HCT116 (cell line): ENCODE measurements at regions not wholly inside any gene's neighbourhood (a gene's known extent, or its start where the extent isn't known, plus 50 kb on each side); places are given as distances from the start of the nearest gene placed in this dataset.

Source experiments
- ATAC-seq: fragments of 200-7000 bp; cut with Tn5 transposase; 2 replicates; pipeline ENCODE4 v1.9.1; 2020; ENCODE audit warnings: mild to moderate bottlenecking, moderate library complexity
- BruUV-seq: library from RNA; stranded (reverse); fragments of 400-500 nt; replicated peaks from 2 replicates; lab custom pipeline; 2021; lab: Mats Ljungman, UMichigan
- CTCF ChIA-PET: fragments of 300-600 bp; sonication (Branson Sonifier 250); formaldehyde crosslinking; loops from one replicate; lab custom pipeline; 2021; ENCODE audit warnings: antibody characterized with exemption; lab: Charles Lee
- POLR2A ChIA-PET: fragments of 300-600, 350-600 bp; sonication (Branson Sonifier 250); formaldehyde crosslinking; loops from one replicate; lab custom pipeline; 2021; ENCODE audit warnings: antibody characterized with exemption; lab: Charles Lee
- RAD21 ChIA-PET, 2 experiments: fragments of 300-600 bp; sonication (Branson Sonifier 250); formaldehyde crosslinking; loops; one replicate each; lab custom pipeline; 2023; ENCODE audit warnings: low total read pairs in 2 of 2; ENCODE audit not compliant: uncharacterized antibody in 2 of 2, unreplicated experiment in 2 of 2, low non-redundant PET in 1 of 2; lab: Charles Lee
- DNase-seq: peaks from one replicate; pipeline ENCODE4 v3.0.0-alpha.2; 2010; ENCODE audit warnings: low read depth, low spot score
- H2AFZ ChIP-seq: fragments of 200-600 bp; shearing (Covaris generic), sonication (generic); 2 replicates; pipeline ENCODE4 v1.6.1; 2017; ENCODE audit warnings: low read depth, mixed run types, mixed read lengths, antibody characterized with exemption, low read length; ENCODE audit not compliant: poor library complexity, severe bottlenecking
- H3K27ac ChIP-seq: 2 replicates; pipeline ENCODE4 v1.5.1; 2012; ENCODE audit warnings: low read depth, low read length
- H3K27me3 ChIP-seq: fragments of 200-600 bp; sonication (generic); 2 replicates; pipeline ENCODE4 v1.6.1; 2016; ENCODE audit warnings: mixed run types, low read length, mixed read lengths; ENCODE audit not compliant: insufficient read depth
- H3K36me3 ChIP-seq, 2 experiments: fragments of 200-500 bp in 1 of 2; fragments of 200-600 bp in 1 of 2; sonication (Bioruptor generic) in 1 of 2; sonication (generic) in 1 of 2; 2 replicates each; pipeline versions ENCODE4 v1.5.1 to v1.6.1; 2014 to 2016; ENCODE audit warnings: low read length in 2 of 2, inconsistent platforms in 1 of 2, mixed read lengths in 1 of 2, mixed run types in 1 of 2; ENCODE audit not compliant: insufficient read depth in 2 of 2, control insufficient read depth in 1 of 2
- H3K4me1 ChIP-seq, 2 experiments: fragments of 200-600 bp in 1 of 2; sonication (generic) in 1 of 2; 2 replicates each; pipeline versions ENCODE4 v1.5.1 to v1.6.1; 2012 to 2017; ENCODE audit warnings: low read length in 2 of 2, inconsistent platforms in 1 of 2, mild to moderate bottlenecking in 1 of 2, mixed read lengths in 1 of 2, mixed run types in 1 of 2, moderate library complexity in 1 of 2; ENCODE audit not compliant: insufficient read depth in 2 of 2, control insufficient read depth in 1 of 2
- H3K4me2 ChIP-seq: fragments of 200-600 bp; sonication (generic); 2 replicates; pipeline ENCODE4 v1.6.1; 2017; ENCODE audit warnings: mixed run types, low read length, mixed read lengths
- H3K4me3 ChIP-seq, 2 experiments: fragments of 200-600 bp in 1 of 2; sonication (generic) in 1 of 2; replicated peaks in 1 of 2; 2 replicates each; pipeline ENCODE4 v1.5.1; 2011 to 2016; ENCODE audit warnings: low read length in 2 of 2, control low read depth in 1 of 2, low read depth in 1 of 2, mild to moderate bottlenecking in 1 of 2, mixed read lengths in 1 of 2, mixed run types in 1 of 2
- H3K79me2 ChIP-seq: fragments of 200-600 bp; sonication (generic); 2 replicates; pipeline ENCODE4 v1.6.1; 2017; ENCODE audit warnings: mild to moderate bottlenecking, mixed run types, low read length, moderate library complexity, mixed read lengths; ENCODE audit not compliant: insufficient read depth
- H3K9ac ChIP-seq: fragments of 200-600 bp; sonication (generic); 2 replicates; pipeline ENCODE4 v1.6.1; 2016; ENCODE audit warnings: low read length, mixed read lengths
- H3K9me2 ChIP-seq: fragments of 200-600 bp; sonication (generic), shearing (Covaris generic); 2 replicates; pipeline ENCODE4 v1.6.1; 2017; ENCODE audit warnings: mixed run types, mild to moderate bottlenecking, moderate library complexity; ENCODE audit not compliant: insufficient read depth
- H3K9me3 ChIP-seq, 2 experiments: fragments of 200-500 bp in 1 of 2; fragments of 200-600 bp in 1 of 2; sonication (Bioruptor generic) in 1 of 2; sonication (generic) in 1 of 2; 2 replicates each; pipeline ENCODE4 v1.6.1; 2014 to 2017; ENCODE audit warnings: low read length in 2 of 2, mixed read lengths in 2 of 2, inconsistent platforms in 1 of 2, low read depth in 1 of 2, mild to moderate bottlenecking in 1 of 2, mixed run types in 1 of 2, moderate library complexity in 1 of 2; ENCODE audit not compliant: control insufficient read depth in 1 of 2, insufficient read depth in 1 of 2
- H4K20me1 ChIP-seq: fragments of 200-600 bp; sonication (generic), shearing (Covaris generic); 2 replicates; pipeline ENCODE4 v1.6.1; 2017; ENCODE audit warnings: mixed run types, mild to moderate bottlenecking, moderate library complexity; ENCODE audit not compliant: insufficient read depth
- ATF3 ChIP-seq: IDR thresholded peaks from 2 replicates; pipeline ENCODE4 v1.6.1; 2012
- CBX3 ChIP-seq: IDR thresholded peaks from 2 replicates; pipeline ENCODE4 v1.6.1; 2012; ENCODE audit warnings: low read depth
- CEBPB ChIP-seq: IDR thresholded peaks from 2 replicates; pipeline ENCODE4 v1.6.1; 2012; ENCODE audit warnings: low read depth
- EGR1 ChIP-seq: IDR thresholded peaks from 2 replicates; pipeline ENCODE4 v1.6.1; 2012; ENCODE audit warnings: low read depth
- MAX ChIP-seq: IDR thresholded peaks from 2 replicates; pipeline ENCODE4 v1.6.1; 2012
- POLR2A ChIP-seq: IDR thresholded peaks from 2 replicates; pipeline ENCODE4 v1.7.0; 2011; ENCODE audit warnings: borderline replicate concordance; ENCODE audit not compliant: insufficient read depth, insufficient read length; ENCODE audit errors: extremely low read depth
- POLR2AphosphoS5 ChIP-seq: IDR thresholded peaks from 2 replicates; pipeline ENCODE4 v1.6.1; 2011; ENCODE audit warnings: mild to moderate bottlenecking, low read depth, low read length, moderate library complexity
- REST ChIP-seq: IDR thresholded peaks from 2 replicates; pipeline ENCODE4 v1.6.1; 2012; ENCODE audit warnings: low read depth
- SP1 ChIP-seq: IDR thresholded peaks from 2 replicates; pipeline ENCODE4 v1.6.1; 2012; ENCODE audit warnings: low read depth
- SRF ChIP-seq: IDR thresholded peaks from 2 replicates; pipeline ENCODE4 v1.6.1; 2012; ENCODE audit warnings: low read depth
- TCF7L2 ChIP-seq: IDR thresholded peaks from 2 replicates; pipeline ENCODE4 v1.7.0; 2011; ENCODE audit warnings: borderline replicate concordance, inconsistent platforms; ENCODE audit not compliant: insufficient read depth, insufficient read length; ENCODE audit errors: extremely low read depth
- ZBTB33 ChIP-seq: IDR thresholded peaks from 2 replicates; pipeline ENCODE4 v1.6.1; 2011; ENCODE audit warnings: mild to moderate bottlenecking, low read length, moderate library complexity; ENCODE audit not compliant: insufficient replicate concordance; ENCODE audit errors: extremely low read depth
- ZFX ChIP-seq: fragments of 450-650 bp; IDR thresholded peaks from 2 replicates; pipeline ENCODE4 v1.6.1; 2017
- intact Hi-C: fragments of 100-400 bp; cut with micrococcal nuclease; formaldehyde crosslinking; loops from 2 replicates; pipeline ENCODE4 v1.10.0; 2022

- ChIA-PET POLR2A (no interaction called here), RAD21 (no interaction called here), CTCF (no interaction called here)
- Histone ChIP-seq H3K4me1 (peaks cover 0 to under 1% of the 10 kb centered on the region in 2 experiments; a peak in 1 of 4 replicates), H4K20me1 (no peaks in the 10 kb centered on the region), H3K9me2 (no peaks in the 10 kb centered on the region), H3K9me3 (no peaks in the 10 kb centered on the region), H2AFZ (no peak overlapping the region), H3K27me3 (no peaks in the 10 kb centered on the region), H3K79me2 (no peaks in the 10 kb centered on the region), H3K4me2 (no peak overlapping the region), H3K36me3 (no peaks in the 10 kb centered on the region), H3K27ac (no peak overlapping the region), H3K4me3 (no peak overlapping the region), H3K9ac (no peak overlapping the region)
- no peak for ATAC-seq
- intact Hi-C loops, result no loop called here
- no TSS peak for BruUV-seq
- no peak for DNase-seq
- TF ChIP-seq SP1 (no peak), MAX (no peak), TCF7L2 (no peak), ZBTB33 (no peak), POLR2AphosphoS5 (no peak), SRF (no peak), POLR2A (no peak), CBX3 (no peak), REST (no peak), ATF3 (no peak), CEBPB (no peak), EGR1 (no peak), ZFX (no peak)
Observed at GRCh38 chrX:16472345-16472744, 177.6 kb upstream of the S100G start.
